GM18868 (cell line): ENCODE measurements at regions not wholly inside any gene's neighbourhood (a gene's known extent, or its start where the extent isn't known, plus 50 kb on each side); places are given as distances from the start of the nearest gene placed in this dataset.

ENCODE experiments used
- ATAC-seq: cut with Tn5 transposase; IDR thresholded peaks from one replicate; pipeline ENCODE4 v1.9.1; 2021; ENCODE audit warnings: mild to moderate bottlenecking, moderate library complexity; ENCODE audit not compliant: unreplicated experiment

- no peak for ATAC-seq
Observed at GRCh38 chr10:44806950-44807349, 104.2 kb upstream of the TMEM72 start.

GRCh38 chr10:44807451-44807850 lies 103.7 kb upstream of the TMEM72 start:
- ATAC-seq, result no peak

- ATAC-seq, result no peak
Observed at GRCh38 chr10:44809647-44810046, 101.5 kb upstream of the TMEM72 start.

- ATAC-seq, result no peak
Observed at GRCh38 chr10:44811072-44811471, 100.1 kb upstream of the TMEM72 start.

- ATAC-seq, result no peak
Observed at GRCh38 chr10:44813201-44813600, 97.9 kb upstream of the TMEM72 start.

GRCh38 chr10:44814929-44815328 lies 96.2 kb upstream of the TMEM72 start:
- no peak for ATAC-seq

- ATAC-seq, result no peak
Observed at GRCh38 chr10:44818041-44818649, 93.0 kb upstream of the TMEM72 start.

- ATAC-seq, result no peak
Observed at GRCh38 chr10:44818701-44819127, 92.4 kb upstream of the TMEM72 start.

- ATAC-seq, result no peak
Observed at GRCh38 chr10:44820094-44820493, 91.0 kb upstream of the TMEM72 start.

GRCh38 chr10:44821290-44821689 lies 89.8 kb upstream of the TMEM72 start:
- ATAC-seq, result no peak

GRCh38 chr10:44822349-44822748 lies 88.8 kb upstream of the TMEM72 start:
- no peak for ATAC-seq

GRCh38 chr10:44822966-44823365 lies 88.2 kb upstream of the TMEM72 start:
- no peak for ATAC-seq

- no peak for ATAC-seq
Observed at GRCh38 chr10:44824607-44825006, 86.5 kb upstream of the TMEM72 start.

GRCh38 chr10:44827431-44828006 lies 83.6 kb upstream of the TMEM72 start:
- ATAC-seq, result no peak

GRCh38 chr10:44828508-44829142 lies 82.5 kb upstream of the TMEM72 start:
- ATAC-seq, result no peak

GRCh38 chr10:44829426-44829825 lies 81.7 kb upstream of the TMEM72 start:
- no peak for ATAC-seq

GRCh38 chr10:44830022-44830421 lies 81.1 kb upstream of the TMEM72 start:
- no peak for ATAC-seq

GRCh38 chr10:44831581-44831980 lies 79.6 kb upstream of the TMEM72 start:
- no peak for ATAC-seq

GRCh38 chr10:44832595-44833390 lies 78.3 kb upstream of the TMEM72 start:
- no peak for ATAC-seq

GRCh38 chr10:44834131-44834530 lies 77.0 kb upstream of the TMEM72 start:
- ATAC-seq, result no peak

GRCh38 chr10:44835300-44835699 lies 75.8 kb upstream of the TMEM72 start:
- no peak for ATAC-seq

GRCh38 chr10:44843484-44843883 lies 67.7 kb upstream of the TMEM72 start:
- no peak for ATAC-seq
